ENCODE measurements at regions not wholly inside any gene's neighbourhood (a gene's known extent, or its start where the extent isn't known, plus 50 kb on each side); places are given as distances from the start of the nearest gene placed in this dataset.

- no peak for DNase-seq
Observed at GRCh38 chr2:144280009-144280408, 239.9 kb downstream of the ZEB2 start.

- no peak for DNase-seq
Observed at GRCh38 chr2:144279165-144279564, 240.8 kb downstream of the ZEB2 start.

- no peak for DNase-seq
Observed at GRCh38 chr2:144277622-144278354, 242.1 kb downstream of the ZEB2 start.

- no peak for DNase-seq
Observed at GRCh38 chr2:144275340-144275739, 244.6 kb downstream of the ZEB2 start.

- DNase-seq, result no peak
Observed at GRCh38 chr2:144274131-144274530, 245.8 kb downstream of the ZEB2 start.

GRCh38 chr2:144270951-144271350, 249.0 kb downstream of the ZEB2 start:
- DNase-seq, result no peak

GRCh38 chr2:144268036-144268678, 251.8 kb downstream of the ZEB2 start:
- no peak for DNase-seq

- DNase-seq, result peak; percentile 65
Observed at GRCh38 chr2:144267239-144267638, 252.7 kb downstream of the ZEB2 start.

GRCh38 chr2:144265654-144266053, 254.3 kb downstream of the ZEB2 start:
- no peak for DNase-seq

GRCh38 chr2:144261966-144262365, 258.0 kb downstream of the ZEB2 start:
- no peak for DNase-seq

GRCh38 chr2:144261336-144261735, 258.6 kb downstream of the ZEB2 start:
- DNase-seq, result no peak

- no peak for DNase-seq
Observed at GRCh38 chr2:144259332-144259731, 260.6 kb downstream of the ZEB2 start.

GRCh38 chr2:144258154-144258553, 261.8 kb downstream of the ZEB2 start:
- no peak for DNase-seq

- peak; percentile 64 for DNase-seq
Observed at GRCh38 chr2:144256996-144257707, 262.8 kb downstream of the ZEB2 start.

- no peak for DNase-seq
Observed at GRCh38 chr2:144254342-144255235, 265.3 kb downstream of the ZEB2 start.

GRCh38 chr2:144253743-144254142, 266.2 kb downstream of the ZEB2 start:
- DNase-seq, result no peak

GRCh38 chr2:144252694-144253093, 267.2 kb downstream of the ZEB2 start:
- DNase-seq, result no peak

- no peak for DNase-seq
Observed at GRCh38 chr2:144249035-144249637, 270.8 kb downstream of the ZEB2 start.

GRCh38 chr2:144248350-144249034, 271.4 kb downstream of the ZEB2 start:
- DNase-seq, result no peak

GRCh38 chr2:144244938-144245337, 275.0 kb downstream of the ZEB2 start:
- DNase-seq, result no peak

- DNase-seq, result no peak
Observed at GRCh38 chr2:144242311-144242710, 277.6 kb downstream of the ZEB2 start.

- DNase-seq, result peak; percentile 38
Observed at GRCh38 chr2:144241801-144242200, 278.1 kb downstream of the ZEB2 start.
